Activated CD8-positive, alpha-beta T cell treated with anti-CD3 and anti-CD28 coated beads for 36 hours (primary cell): ENCODE measurements at regions not wholly inside any gene's neighbourhood (a gene's known extent, or its start where the extent isn't known, plus 50 kb on each side); places are given as distances from the start of the nearest gene placed in this dataset.

ENCODE experiments used
- ATAC-seq: fragments of 200-7000 bp; cut with Tn5 transposase; one replicate; pipeline ENCODE4 v1.10.0; 2021; ENCODE audit warnings: mild to moderate bottlenecking, moderate library complexity
- CTCF ChIA-PET: fragments of 350-600 bp; sonication (Branson Sonifier 250); formaldehyde crosslinking; loops from one replicate; lab custom pipeline; 2021; ENCODE audit warnings: antibody characterized with exemption; lab: Charles Lee
- POLR2A ChIA-PET: fragments of 350-600 bp; sonication (Branson Sonifier 250); formaldehyde crosslinking; loops from one replicate; lab custom pipeline; 2021; ENCODE audit warnings: antibody characterized with exemption; lab: Charles Lee
- DNase-seq: peaks from one replicate; pipeline ENCODE4 v3.0.0-alpha.2; 2020
- H3K27ac Mint-ChIP-seq: one replicate; pipeline ENCODE4 v1.8.0; 2021; ENCODE audit warnings: mild to moderate bottlenecking, mixed read lengths
- H3K27me3 Mint-ChIP-seq: one replicate; pipeline ENCODE4 v1.8.0; 2021; ENCODE audit warnings: mixed read lengths
- H3K36me3 Mint-ChIP-seq: one replicate; pipeline ENCODE4 v1.8.0; 2021; ENCODE audit warnings: low read depth, mixed read lengths
- H3K4me1 Mint-ChIP-seq: one replicate; pipeline ENCODE4 v1.8.0; 2021; ENCODE audit warnings: low read depth, mixed read lengths
- H3K4me3 Mint-ChIP-seq: one replicate; pipeline ENCODE4 v1.8.0; 2021; ENCODE audit warnings: mild to moderate bottlenecking, moderate library complexity, mixed read lengths
- H3K9me3 Mint-ChIP-seq: one replicate; pipeline ENCODE4 v1.8.0; 2021; ENCODE audit warnings: mixed read lengths
- intact Hi-C: fragments of 100-400 bp; cut with micrococcal nuclease; formaldehyde crosslinking; loops from one replicate; pipeline ENCODE4 v1.10.0; 2022
- TF ChIP-seq, protein P1 (sequence below): fragments of 200-600 bp; IDR thresholded peaks from one replicate; pipeline ENCODE4 v1.8.0; 2022; ENCODE audit warnings: antibody characterized with exemption, mild to moderate bottlenecking

DNA sequence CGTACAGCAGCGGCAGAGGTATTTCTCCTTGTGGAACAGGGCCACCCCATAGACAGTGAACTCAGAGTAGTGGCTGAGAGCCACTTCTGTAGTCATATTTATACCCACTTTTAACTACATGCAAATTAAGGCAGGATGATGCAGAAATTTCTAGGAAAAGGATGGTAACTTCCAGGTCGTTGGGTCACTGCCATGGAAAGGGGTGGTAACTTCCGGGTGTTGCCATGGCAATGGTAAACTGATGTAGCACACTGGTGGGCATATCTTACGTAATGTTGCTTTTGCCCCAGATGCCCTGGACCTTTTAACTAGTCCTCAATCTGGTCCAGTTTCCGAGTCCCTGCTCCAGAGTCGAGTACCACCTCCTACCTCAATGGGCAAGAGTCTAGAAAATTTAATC is 154.8 kb upstream of the AGA start:
- Mint-ChIP-seq H3K36me3 (no peaks in the 10 kb centered on the region), H3K4me1 (peaks cover 8% of the 10 kb centered on the region), H3K27ac (no peak overlapping the region), H3K9me3 (no peaks in the 10 kb centered on the region), H3K4me3 (no peak overlapping the region), H3K27me3 (no peaks in the 10 kb centered on the region)
- POLR2A ChIA-PET: no interaction called here
- intact Hi-C loops: no loop called here
- no peak for DNase-seq
- no peak for ATAC-seq
- TF ChIP-seq, protein P1, sequence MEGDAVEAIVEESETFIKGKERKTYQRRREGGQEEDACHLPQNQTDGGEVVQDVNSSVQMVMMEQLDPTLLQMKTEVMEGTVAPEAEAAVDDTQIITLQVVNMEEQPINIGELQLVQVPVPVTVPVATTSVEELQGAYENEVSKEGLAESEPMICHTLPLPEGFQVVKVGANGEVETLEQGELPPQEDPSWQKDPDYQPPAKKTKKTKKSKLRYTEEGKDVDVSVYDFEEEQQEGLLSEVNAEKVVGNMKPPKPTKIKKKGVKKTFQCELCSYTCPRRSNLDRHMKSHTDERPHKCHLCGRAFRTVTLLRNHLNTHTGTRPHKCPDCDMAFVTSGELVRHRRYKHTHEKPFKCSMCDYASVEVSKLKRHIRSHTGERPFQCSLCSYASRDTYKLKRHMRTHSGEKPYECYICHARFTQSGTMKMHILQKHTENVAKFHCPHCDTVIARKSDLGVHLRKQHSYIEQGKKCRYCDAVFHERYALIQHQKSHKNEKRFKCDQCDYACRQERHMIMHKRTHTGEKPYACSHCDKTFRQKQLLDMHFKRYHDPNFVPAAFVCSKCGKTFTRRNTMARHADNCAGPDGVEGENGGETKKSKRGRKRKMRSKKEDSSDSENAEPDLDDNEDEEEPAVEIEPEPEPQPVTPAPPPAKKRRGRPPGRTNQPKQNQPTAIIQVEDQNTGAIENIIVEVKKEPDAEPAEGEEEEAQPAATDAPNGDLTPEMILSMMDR: no peak
- CTCF ChIA-PET: no interaction called here

DNA sequence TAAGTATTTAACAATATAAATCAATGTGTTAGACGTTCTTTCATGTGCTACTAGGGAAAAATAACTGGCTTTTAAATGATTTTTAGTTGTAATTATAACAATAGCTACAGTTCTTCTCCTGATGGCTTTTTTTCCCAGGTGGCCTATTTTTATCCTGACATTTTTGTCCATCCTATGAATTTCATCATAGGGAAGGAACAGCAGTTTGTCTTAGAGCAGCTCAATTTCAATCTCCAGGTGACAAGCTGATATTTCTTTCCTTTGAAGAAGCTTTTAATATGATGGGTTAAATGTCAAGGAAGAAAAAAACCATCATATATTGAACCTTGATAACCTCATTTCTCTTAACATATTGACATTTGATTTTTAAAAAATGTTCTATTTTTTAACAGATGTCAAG is 163.0 kb upstream of the AGA start:
- ATAC-seq: no peak
- POLR2A ChIA-PET: no interaction called here
- no peak for DNase-seq
- H3K27me3 Mint-ChIP-seq: no peaks in the 10 kb centered on the region
- no peak overlapping the region for H3K4me3 Mint-ChIP-seq
- no peak overlapping the region for H3K27ac Mint-ChIP-seq
- no peaks in the 10 kb centered on the region for H3K36me3 Mint-ChIP-seq
- intact Hi-C loops: no loop called here
- no peaks in the 10 kb centered on the region for H3K9me3 Mint-ChIP-seq
- TF ChIP-seq, protein P1: no peak
- CTCF ChIA-PET: no interaction called here
- H3K4me1 Mint-ChIP-seq: no peaks in the 10 kb centered on the region

DNA sequence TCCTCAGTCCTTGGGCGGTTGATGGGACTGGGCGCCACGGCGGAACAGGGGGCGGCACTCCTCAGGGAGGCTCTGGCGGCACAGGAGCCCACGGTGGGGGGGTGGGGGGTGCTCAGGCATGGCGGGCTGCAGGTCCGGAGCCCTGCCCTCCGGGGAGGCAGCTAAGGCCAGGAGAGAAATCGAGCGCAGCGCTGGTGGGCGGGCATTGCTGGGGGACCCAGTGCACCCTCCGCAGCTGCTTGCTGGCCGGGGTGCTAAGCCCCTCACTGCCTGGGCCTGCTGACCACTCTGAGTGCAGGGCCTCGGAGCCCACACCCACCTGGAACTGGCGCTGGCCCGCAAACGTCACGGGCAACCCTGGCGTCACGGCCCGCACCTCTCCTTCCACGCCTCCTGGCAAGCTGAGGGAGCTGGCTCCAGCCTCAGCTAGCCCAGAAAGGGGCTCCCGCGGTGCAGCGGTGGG is 164.9 kb upstream of the AGA start:
- no peak for ATAC-seq
- H3K36me3 Mint-ChIP-seq: no peaks in the 10 kb centered on the region
- H3K9me3 Mint-ChIP-seq: no peaks in the 10 kb centered on the region
- no peak for DNase-seq
- ChIA-PET CTCF (no interaction called here), POLR2A (interaction anchor here (0.6 kb wide), 1 partner anchor 165 kb away, joined by 3 read pairs; the partner anchor contains the start of gene AGA)
- H3K27me3 Mint-ChIP-seq: no peaks in the 10 kb centered on the region
- H3K27ac Mint-ChIP-seq: no peak overlapping the region
- TF ChIP-seq, protein P1: no peak
- H3K4me3 Mint-ChIP-seq: no peak overlapping the region
- intact Hi-C loops: no loop called here
- H3K4me1 Mint-ChIP-seq: no peaks in the 10 kb centered on the region

DNA sequence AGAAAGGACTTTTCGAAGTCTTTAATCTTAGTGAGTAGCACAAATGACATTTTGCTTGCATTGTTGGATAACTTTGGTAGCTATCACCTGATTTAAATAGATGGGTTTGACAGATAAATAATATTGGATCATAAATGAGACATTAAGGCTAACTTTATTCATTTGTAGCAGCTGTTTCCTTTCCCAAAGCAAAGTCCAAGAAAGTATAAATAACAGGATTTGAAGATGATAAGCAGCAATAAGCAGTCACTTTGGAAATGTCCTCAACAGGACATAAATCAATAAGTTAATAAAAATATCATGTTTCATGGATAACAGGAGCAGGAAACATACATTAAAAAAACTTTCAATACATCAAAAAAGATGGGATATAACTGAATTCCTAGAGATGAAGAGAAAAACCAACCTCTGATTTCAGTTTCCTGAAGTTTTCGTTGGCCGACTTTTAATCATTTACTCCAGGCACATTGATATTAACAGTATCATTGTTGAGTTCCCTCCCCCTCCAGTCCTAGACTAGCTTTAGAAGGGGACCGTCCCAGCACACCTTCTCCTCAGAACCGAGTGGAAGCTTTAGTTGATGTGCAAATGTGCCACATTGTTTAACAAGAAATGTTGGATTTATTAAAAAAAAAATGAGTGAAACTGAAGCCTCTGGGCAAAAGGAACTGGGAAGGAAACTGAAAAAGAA is 169.9 kb upstream of the AGA start:
- H3K36me3 Mint-ChIP-seq: no peaks in the 10 kb centered on the region
- POLR2A ChIA-PET: no interaction called here

DNA sequence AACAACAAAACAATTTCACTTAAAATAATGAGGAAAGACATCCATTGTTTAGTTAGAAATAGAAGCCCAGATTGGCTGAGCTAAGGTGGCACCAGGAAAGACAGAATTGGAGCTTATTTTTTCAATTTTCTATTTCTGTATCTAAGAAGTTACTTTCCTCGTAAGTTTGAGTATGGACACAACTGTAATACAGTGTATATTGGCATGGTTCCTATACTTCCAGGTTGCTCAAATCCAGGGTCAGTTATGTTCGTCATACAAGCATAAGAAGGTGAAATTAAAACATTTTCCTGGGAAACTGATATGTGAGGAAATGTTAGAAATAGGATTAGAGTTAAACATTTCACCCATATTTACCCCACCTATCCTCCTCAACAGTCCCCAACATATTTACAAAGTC is 170.4 kb upstream of the AGA start:
- intact Hi-C loops: no loop called here
- no peaks in the 10 kb centered on the region for H3K9me3 Mint-ChIP-seq
- H3K27me3 Mint-ChIP-seq: no peaks in the 10 kb centered on the region
- DNase-seq (no peak), ATAC-seq (no peak)
- ChIA-PET CTCF (no interaction called here), POLR2A (no interaction called here)
- no peak overlapping the region for H3K4me3 Mint-ChIP-seq
- H3K4me1 Mint-ChIP-seq: no peaks in the 10 kb centered on the region
- TF ChIP-seq, protein P1: no peak
- no peak overlapping the region for H3K27ac Mint-ChIP-seq
- H3K36me3 Mint-ChIP-seq: no peaks in the 10 kb centered on the region

More for the DNA sequence above, 169.9 kb upstream of the AGA start:
- Mint-ChIP-seq H3K27ac (no peak overlapping the region), H3K9me3 (no peaks in the 10 kb centered on the region), H3K4me3 (no peak overlapping the region), H3K27me3 (no peaks in the 10 kb centered on the region), H3K4me1 (no peaks in the 10 kb centered on the region)
- TF ChIP-seq, protein P1: no peak
- ATAC-seq: no peak
- DNase-seq: no peak
- intact Hi-C loops: no loop called here
- CTCF ChIA-PET: no interaction called here
